ENCODE measurements at regions not wholly inside any gene's neighbourhood (a gene's known extent, or its start where the extent isn't known, plus 50 kb on each side); places are given as distances from the start of the nearest gene placed in this dataset.

- no peak for TF ChIP-seq CTCF (IDR thresholded peaks at IDR 0.05 in 4 of 5, conservative IDR thresholded peaks at IDR 0.05 in 1 of 5)
- TF ChIP-seq POLR2A (IDR thresholded peaks at IDR 0.05): no peak
Observed at GRCh38 chr1:228994676-228995594, 259.7 kb downstream of the RHOU start.

All from gastrocnemius medialis (tissue), 4 donors.